NT2/D1 (cell line): ENCODE measurements at regions not wholly inside any gene's neighbourhood (a gene's known extent, or its start where the extent isn't known, plus 50 kb on each side); places are given as distances from the start of the nearest gene placed in this dataset.
"Not testable (repeated sequence)": the region's sequence is repeated elsewhere in the genome, so short reads cannot be mapped to it uniquely, and the experiment has no call there.

Experiments used
- DNase-seq: peaks from one replicate; pipeline ENCODE4 v3.0.0-alpha.2; 2011; ENCODE audit warnings: low read depth, low spot score
- H3K27me3 ChIP-seq: 2 replicates; pipeline ENCODE4 v1.6.0; 2011; ENCODE audit warnings: mild to moderate bottlenecking; ENCODE audit not compliant: insufficient read length, insufficient read depth
- H3K36me3 ChIP-seq: 2 replicates; pipeline ENCODE4 v1.6.1; 2011; ENCODE audit warnings: mild to moderate bottlenecking, low read length, mixed read lengths; ENCODE audit not compliant: insufficient read depth, insufficient read length
- H3K4me1 ChIP-seq: 2 replicates; pipeline ENCODE4 v1.5.1; 2011; ENCODE audit not compliant: insufficient read depth, insufficient read length
- H3K4me3 ChIP-seq: 2 replicates; pipeline ENCODE4 v1.5.1; 2011; ENCODE audit warnings: low read depth; ENCODE audit not compliant: insufficient read length
- H3K9ac ChIP-seq: 2 replicates; pipeline ENCODE4 v1.6.0; 2011; ENCODE audit warnings: low read depth; ENCODE audit not compliant: insufficient read length
- H3K9me3 ChIP-seq: 2 replicates; pipeline ENCODE4 v1.5.1; 2011; ENCODE audit warnings: mild to moderate bottlenecking, low read length; ENCODE audit not compliant: insufficient read depth

DNA sequence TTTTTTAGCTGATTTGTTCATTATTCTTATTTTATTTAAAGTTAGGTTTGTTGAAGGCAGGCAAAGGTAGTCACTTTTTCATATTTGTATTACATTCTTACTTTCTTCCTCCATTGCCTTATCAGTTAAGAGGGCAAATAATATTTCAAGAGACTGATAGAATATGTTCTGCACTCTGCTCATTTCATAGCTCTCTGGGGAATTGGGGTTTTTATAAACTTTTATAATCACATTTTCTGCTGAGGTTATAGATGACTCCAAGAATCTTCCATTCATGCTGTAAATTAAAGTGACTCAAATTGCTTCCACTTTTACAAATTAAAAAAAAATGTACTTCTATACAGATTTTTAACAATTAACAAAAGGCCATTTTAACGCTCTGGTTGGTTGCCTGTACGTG, 142.9 kb upstream of the PLGLB2 start:
- DNase-seq, H3K36me3 ChIP-seq, H3K4me3 ChIP-seq, H3K9me3 ChIP-seq, H3K4me1 ChIP-seq, H3K27me3 ChIP-seq, H3K9ac ChIP-seq: not testable (repeated sequence)

DNA sequence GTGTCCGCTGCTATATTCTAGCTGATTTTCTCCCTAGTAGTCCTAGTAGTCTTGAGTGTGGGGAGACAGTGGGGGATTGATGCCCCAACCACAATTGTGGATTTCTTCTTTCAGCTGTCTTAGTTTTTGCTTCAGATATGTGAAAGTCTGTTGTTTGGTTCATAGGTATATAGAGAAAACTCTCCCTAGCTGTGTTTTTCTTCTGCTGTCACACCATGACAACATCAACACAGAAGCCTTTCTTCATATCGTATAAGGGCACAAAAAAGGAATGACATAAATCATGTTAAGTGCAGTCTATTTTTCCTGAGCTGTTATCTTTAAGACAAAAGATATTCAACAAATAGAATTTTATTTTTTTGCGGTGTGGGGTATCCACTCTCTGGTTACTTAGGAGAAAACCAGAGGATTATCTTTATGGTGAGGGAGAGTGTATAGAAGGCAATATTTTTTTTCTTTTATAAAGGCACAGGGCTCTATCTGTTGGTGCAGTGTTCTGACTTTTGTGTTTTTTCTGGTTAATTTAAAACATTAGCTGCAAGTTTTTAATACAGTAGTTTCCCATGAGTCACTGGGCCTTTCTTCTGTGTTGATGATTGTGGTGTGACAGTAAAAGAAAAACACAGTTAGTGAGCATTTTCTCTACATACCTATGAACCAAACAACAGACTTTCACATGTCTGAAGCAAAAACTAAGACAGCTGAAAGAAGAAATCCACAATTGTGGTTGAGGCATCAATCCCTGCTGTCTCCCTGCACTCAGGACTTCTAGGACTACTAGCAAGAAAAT, 139.3 kb upstream of the PLGLB2 start:
- not testable (repeated sequence) for H3K27me3 ChIP-seq, H3K36me3 ChIP-seq, H3K9ac ChIP-seq, H3K4me3 ChIP-seq, DNase-seq, H3K4me1 ChIP-seq, H3K9me3 ChIP-seq

DNA sequence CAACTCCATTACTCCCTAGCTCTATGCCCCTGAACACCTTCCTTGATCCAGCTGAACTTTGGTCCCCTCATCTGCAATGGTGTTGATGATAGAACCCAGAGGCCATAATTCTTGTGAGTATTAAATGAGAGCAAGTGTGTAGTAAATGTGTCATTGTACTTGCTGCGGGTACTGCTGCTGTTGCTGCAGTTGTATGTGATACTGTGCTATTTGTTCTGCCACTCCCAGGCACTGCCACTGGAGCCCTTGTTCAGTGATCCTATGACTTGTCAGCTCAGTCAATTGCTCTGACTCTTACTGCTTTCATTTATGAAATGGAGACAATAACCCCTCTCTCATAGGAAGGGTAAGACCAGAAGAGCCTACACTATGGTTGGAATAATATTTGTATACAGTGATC, 136.9 kb upstream of the PLGLB2 start:
- H3K9ac ChIP-seq, H3K9me3 ChIP-seq, DNase-seq, H3K4me3 ChIP-seq, H3K27me3 ChIP-seq, H3K36me3 ChIP-seq, H3K4me1 ChIP-seq: not testable (repeated sequence)

DNA sequence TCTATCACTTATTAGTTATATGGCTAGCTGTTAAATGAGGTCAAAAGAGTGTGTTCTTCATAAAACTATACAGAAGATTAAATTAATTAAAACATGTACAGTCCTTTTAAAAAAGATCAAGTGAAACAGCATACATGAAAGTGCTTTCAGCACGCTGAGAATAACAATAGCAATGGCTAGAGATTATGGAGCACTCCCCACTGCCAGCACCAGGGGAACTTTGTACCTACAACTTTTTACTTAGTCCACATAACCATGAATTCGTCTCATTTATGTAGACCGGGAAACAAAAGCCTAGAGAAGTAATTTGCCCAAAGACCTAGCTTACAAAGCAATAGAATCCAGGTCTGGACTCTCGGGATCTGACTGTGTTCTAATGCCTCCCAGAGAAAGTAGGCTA, 136.5 kb upstream of the PLGLB2 start:
- H3K4me3 ChIP-seq = not testable (repeated sequence)

DNA sequence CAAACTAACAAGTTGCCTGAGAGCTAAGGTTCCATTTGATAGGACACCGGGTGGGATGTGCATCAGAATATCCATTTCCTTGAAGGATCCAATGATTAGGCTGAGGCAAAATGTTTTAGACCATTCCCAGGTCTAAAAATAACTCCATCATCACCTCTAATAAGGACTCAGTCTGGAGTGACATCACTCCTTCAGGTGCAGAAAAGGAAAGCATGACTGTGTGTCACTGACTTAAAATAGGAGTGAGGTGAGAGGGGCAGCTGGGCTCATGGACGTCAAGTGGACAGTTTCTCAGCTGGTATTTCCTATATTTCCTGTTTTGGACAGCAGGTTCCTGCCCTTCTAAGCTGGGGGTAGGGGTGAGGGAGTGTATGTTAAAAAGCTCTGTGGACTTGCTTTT, 135.9 kb upstream of the PLGLB2 start:
- not testable (repeated sequence) for H3K4me1 ChIP-seq, H3K4me3 ChIP-seq, DNase-seq, H3K36me3 ChIP-seq, H3K9ac ChIP-seq, H3K27me3 ChIP-seq, H3K9me3 ChIP-seq

More for the DNA sequence above, 136.5 kb upstream of the PLGLB2 start:
- H3K36me3 ChIP-seq, H3K9me3 ChIP-seq, DNase-seq, H3K4me1 ChIP-seq, H3K27me3 ChIP-seq, H3K9ac ChIP-seq: not testable (repeated sequence)

DNA sequence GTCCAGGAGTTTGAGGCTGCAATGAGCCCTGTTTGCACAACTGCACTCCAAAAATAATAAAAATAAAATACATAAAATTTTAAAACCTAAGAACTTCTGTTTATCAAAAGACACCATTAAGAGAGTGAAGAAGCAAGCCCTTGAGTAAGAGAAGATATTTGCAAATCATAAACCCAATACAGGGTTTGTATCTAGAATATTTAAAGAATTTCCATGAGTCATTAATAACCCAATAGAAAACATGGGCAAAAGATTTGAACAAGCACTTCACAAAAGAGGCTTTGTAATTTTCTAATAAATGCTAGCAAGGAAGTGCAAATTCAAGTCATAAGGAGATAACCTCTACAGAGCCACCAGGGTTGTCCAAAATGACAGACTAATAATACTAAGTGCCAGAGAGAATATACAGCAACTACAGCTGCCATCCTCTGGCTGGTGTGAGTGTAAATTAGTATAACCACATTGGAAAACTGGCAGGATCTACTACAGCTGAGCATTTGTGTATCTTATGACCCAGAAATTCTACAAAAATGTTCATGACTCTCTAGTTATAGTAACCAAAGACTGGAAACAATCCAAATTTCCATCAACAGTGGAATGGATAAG, 133.0 kb upstream of the PLGLB2 start:
- not testable (repeated sequence) for H3K36me3 ChIP-seq, H3K9me3 ChIP-seq, H3K4me3 ChIP-seq, H3K27me3 ChIP-seq, H3K9ac ChIP-seq, DNase-seq, H3K4me1 ChIP-seq

DNA sequence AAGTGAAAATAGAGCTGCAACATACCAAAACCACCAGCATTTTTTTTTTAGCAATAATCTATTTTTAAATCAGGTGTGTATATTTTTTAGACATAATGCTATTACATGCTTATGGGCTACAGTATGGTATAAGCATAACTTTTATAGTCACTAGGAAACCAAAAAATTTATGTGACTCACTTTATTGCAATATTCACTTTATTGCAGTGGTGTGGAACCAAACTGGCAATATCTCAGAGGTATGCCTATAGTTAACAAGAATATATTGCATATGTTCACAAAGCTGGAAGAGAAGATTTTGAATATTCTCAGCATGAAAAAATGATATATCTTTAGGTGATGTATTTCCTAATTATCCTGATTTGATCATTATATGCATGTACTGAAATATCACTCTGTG, 128.8 kb upstream of the PLGLB2 start:
- H3K9me3 ChIP-seq, DNase-seq: not testable (repeated sequence)

DNA sequence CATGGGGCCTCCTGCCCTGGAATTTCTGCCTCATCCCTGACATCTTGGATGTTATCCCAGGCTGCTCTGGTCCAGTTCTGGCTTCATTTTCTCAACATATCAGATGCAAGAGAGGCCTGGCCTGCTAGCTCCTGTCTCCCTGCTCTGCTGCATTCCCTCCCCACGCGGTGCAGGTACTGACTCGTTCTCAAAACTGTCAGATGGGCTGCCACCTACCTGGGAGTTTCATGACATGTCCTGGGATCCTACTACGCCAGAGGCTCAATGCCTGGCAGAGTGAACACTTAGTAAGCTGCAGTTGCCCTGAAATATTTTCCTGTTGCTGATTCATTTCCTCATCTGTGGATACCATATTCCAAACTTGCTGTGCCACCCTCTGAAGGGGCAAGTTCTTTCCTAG, 126.7 kb upstream of the PLGLB2 start:
- H3K9me3 ChIP-seq, H3K4me3 ChIP-seq, H3K36me3 ChIP-seq, DNase-seq, H3K27me3 ChIP-seq, H3K9ac ChIP-seq, H3K4me1 ChIP-seq: not testable (repeated sequence)

More for the DNA sequence above, 128.8 kb upstream of the PLGLB2 start:
- H3K27me3 ChIP-seq, H3K36me3 ChIP-seq, H3K4me3 ChIP-seq, H3K4me1 ChIP-seq, H3K9ac ChIP-seq: not testable (repeated sequence)

DNA sequence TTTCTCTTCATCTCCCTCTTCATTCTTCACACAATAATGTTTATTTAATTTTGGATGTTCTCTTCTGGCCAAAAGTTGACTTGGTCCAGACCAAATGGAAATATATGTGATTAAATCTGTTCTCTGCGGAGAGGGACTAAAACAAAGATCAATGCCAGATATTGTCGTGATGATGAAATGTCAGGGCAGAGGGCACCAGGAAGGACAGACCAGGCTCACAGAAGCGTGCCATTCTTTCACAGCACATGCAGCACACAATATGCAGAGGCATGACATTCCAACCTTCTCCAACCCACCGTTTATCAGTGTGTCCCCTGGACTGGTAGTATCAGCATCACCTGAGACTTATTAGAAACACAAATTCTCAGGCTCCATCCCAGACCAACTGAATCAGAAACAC, 125.2 kb upstream of the PLGLB2 start:
- not testable (repeated sequence) for H3K36me3 ChIP-seq, H3K9me3 ChIP-seq, H3K4me3 ChIP-seq, H3K27me3 ChIP-seq, DNase-seq, H3K9ac ChIP-seq, H3K4me1 ChIP-seq

DNA sequence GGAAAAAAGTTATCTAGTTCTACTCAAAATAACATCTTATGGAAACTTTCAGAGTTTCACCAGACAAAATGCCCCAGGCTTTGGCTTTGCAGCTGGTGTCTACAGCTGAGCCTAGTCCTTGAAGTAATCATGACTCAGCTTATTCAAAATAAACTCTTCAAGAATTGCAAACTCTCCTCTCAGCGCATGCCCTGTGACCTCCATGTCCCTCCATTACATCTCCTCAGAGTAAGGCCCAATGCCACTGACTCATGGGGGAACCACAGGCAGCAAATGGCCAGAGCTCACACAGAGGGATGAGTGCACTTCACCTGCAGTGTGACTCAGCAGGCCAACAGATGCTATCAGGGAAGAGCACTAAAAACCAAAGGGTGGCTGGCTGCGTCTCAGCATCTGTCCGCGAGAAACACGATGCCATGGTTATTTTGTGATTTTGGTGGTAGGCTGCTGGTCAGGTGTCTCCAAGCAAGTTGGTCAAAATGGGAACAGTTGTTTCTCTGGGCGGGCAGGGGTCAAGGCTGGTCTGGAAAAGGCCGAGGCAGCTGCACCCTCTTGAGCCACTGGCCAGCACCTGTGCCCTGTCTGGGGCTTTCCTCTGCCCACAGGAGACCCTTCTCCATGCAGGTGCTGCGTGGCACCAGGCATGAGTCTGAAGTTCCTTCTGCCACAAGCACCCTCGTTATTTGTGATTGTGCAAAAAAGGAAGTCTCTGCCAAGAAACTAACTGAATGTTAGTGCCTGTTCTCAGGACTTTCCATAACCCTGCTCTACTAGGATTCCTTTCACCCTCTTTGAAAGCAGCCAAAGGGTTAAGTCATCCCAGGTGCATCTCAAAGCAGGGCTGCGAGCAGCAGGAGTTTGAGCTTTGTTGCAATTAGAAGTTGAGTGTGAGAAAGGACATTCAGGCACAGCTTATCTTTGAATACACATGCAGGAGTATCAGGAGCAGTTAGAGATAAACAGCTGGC, 118.1 kb upstream of the PLGLB2 start:
- H3K9ac ChIP-seq, H3K4me1 ChIP-seq, H3K4me3 ChIP-seq, H3K27me3 ChIP-seq, DNase-seq, H3K36me3 ChIP-seq, H3K9me3 ChIP-seq: not testable (repeated sequence)

DNA sequence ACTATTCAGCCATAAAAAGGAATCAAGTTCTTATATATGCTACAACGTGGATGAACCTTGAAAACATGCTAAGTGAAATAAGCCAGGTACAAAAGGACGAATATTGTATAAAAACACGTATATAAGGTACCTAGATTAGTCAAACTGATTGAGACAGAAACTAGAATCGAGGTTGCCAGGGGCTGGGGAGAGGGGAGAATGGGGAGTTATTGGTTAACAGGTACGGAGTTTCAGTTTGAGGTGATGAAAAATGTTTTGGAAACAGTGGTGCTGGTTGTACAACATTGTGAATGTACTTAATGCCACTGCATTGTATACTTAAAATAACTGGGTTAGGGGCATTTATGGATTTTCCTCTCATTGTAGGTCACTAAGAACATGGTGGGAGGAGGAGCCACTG, 117.0 kb upstream of the PLGLB2 start:
- not testable (repeated sequence) for H3K36me3 ChIP-seq, DNase-seq, H3K4me1 ChIP-seq, H3K9me3 ChIP-seq, H3K9ac ChIP-seq, H3K27me3 ChIP-seq, H3K4me3 ChIP-seq
